ENCODE measurements at regions not wholly inside any gene's neighbourhood (a gene's known extent, or its start where the extent isn't known, plus 50 kb on each side); places are given as distances from the start of the nearest gene placed in this dataset.

GRCh38 chr1:232398823-232399222 is 231.1 kb downstream of the SIPA1L2 start:
- TF ChIP-seq POLR2A (IDR thresholded peaks at IDR 0.05) (no peak), EP300 (IDR thresholded peaks at IDR 0.05) (no peak)
